ENCODE measurements at regions not wholly inside any gene's neighbourhood (a gene's known extent, or its start where the extent isn't known, plus 50 kb on each side); places are given as distances from the start of the nearest gene placed in this dataset.

DNA sequence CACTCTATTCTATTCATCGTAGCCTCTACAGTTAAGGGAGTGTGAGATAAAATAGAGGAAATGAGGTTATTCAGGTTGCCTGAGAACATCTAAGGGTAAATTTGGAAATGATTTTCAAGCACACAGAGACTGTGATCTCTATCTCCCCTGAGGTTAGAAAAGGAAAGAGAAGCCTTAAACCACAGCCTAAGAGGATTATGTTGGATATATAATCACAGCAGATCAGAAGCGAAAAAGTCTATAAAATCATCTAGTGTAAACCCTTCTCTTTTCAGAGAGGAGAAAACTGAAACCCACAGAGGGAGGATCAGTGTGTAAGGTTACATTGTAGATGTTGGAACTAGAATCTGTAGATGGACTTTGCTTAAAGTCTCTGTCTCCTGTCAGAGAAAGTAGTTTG is 90.6 kb upstream of the SEMA3E start:
- no peak overlapping the region for H3K14ac ChIP-seq (ENCODE audit: insufficient read depth, low read length)
- H2BK5ac ChIP-seq (ENCODE audit: insufficient read length, low read length) = no peak overlapping the region
- no peaks in the 10 kb centered on the region for H3K36me3 Mint-ChIP-seq (ENCODE audit: insufficient read depth in 1 of 3, low read depth in 3 of 3)
- no peaks in the 10 kb centered on the region for H3K9me3 ChIP-seq (ENCODE audit: control insufficient read depth, low read depth, low read length)
- no peaks in the 10 kb centered on the region for H3K9me3 Mint-ChIP-seq
- H2BK15ac ChIP-seq (ENCODE audit: low read depth, low read length) = no peak overlapping the region
- no peaks in the 10 kb centered on the region for H3K4me1 ChIP-seq (ENCODE audit: insufficient read depth, low read length)
- peaks cover 3 to 4% of the 10 kb centered on the region in 2 experiments; a peak in 2 of 4 replicates for H3K4me1 Mint-ChIP-seq
- H2AFZ ChIP-seq (ENCODE audit: low read length) = no peak overlapping the region
- no peak overlapping the region for H3K4me3 Mint-ChIP-seq
- H3K27me3 ChIP-seq (ENCODE audit: insufficient read depth, low read length) = no peaks in the 10 kb centered on the region
- no peak overlapping the region for H3K23ac ChIP-seq (ENCODE audit: insufficient read length, low read depth, low read length)
- H3T11ph ChIP-seq (ENCODE audit: low read length) = no peak overlapping the region
- no peak overlapping the region for H3K4ac ChIP-seq (ENCODE audit: low read depth, low read length)
- no CpG with 5 or more reads among the region's 2 CpGs for WGBS (ENCODE audit: extremely low coverage, insufficient read length, low lambda C conversion rate)
- H4K5ac ChIP-seq (ENCODE audit: insufficient read length, low read depth, low read length) = no peak overlapping the region
- DNase-seq = no peak
- peaks cover 2% of the 10 kb centered on the region; the same call in 1 of the 2 replicates for H3K27me3 Mint-ChIP-seq (ENCODE audit: low read depth)
- no peak overlapping the region for H4K8ac ChIP-seq (replicated peaks; ENCODE audit: insufficient read length, low read depth, low read length)
- no peak overlapping the region for H3K4me2 ChIP-seq (ENCODE audit: insufficient read depth, insufficient read length, low read length)
- H2AK5ac ChIP-seq (ENCODE audit: insufficient read length, low read length) = no peak overlapping the region
- no peak overlapping the region for H2BK12ac ChIP-seq (ENCODE audit: insufficient read length, low read depth, low read length)
- H2BK120ac ChIP-seq (ENCODE audit: low read depth, low read length, poor library complexity, severe bottlenecking) = no peak overlapping the region
- no peaks in the 10 kb centered on the region for H4K20me1 ChIP-seq (ENCODE audit: control insufficient read depth, insufficient read depth, insufficient read length)
- H3K9ac ChIP-seq (ENCODE audit: extremely low read depth, insufficient read length, low read length) = no peak overlapping the region
- H3K27ac ChIP-seq (ENCODE audit: insufficient read length, low read depth, low read length) = no peak overlapping the region
- no peak overlapping the region for H3K56ac ChIP-seq (ENCODE audit: insufficient read length, low read depth, low read length)
- no peaks in the 10 kb centered on the region for H3K79me2 ChIP-seq (ENCODE audit: insufficient read depth, low read length)
- no peak overlapping the region for H3K18ac ChIP-seq (ENCODE audit: insufficient read length, low read depth, low read length)
- TF ChIP-seq, protein P1, sequence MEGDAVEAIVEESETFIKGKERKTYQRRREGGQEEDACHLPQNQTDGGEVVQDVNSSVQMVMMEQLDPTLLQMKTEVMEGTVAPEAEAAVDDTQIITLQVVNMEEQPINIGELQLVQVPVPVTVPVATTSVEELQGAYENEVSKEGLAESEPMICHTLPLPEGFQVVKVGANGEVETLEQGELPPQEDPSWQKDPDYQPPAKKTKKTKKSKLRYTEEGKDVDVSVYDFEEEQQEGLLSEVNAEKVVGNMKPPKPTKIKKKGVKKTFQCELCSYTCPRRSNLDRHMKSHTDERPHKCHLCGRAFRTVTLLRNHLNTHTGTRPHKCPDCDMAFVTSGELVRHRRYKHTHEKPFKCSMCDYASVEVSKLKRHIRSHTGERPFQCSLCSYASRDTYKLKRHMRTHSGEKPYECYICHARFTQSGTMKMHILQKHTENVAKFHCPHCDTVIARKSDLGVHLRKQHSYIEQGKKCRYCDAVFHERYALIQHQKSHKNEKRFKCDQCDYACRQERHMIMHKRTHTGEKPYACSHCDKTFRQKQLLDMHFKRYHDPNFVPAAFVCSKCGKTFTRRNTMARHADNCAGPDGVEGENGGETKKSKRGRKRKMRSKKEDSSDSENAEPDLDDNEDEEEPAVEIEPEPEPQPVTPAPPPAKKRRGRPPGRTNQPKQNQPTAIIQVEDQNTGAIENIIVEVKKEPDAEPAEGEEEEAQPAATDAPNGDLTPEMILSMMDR (conservative IDR thresholded peaks at IDR 0.05) = no peak
- H4K91ac ChIP-seq (ENCODE audit: insufficient read length, low read depth, low read length) = no peak overlapping the region
- H3K23me2 ChIP-seq (ENCODE audit: insufficient read length, low read depth, low read length, poor library complexity, severe bottlenecking) = no peaks in the 10 kb centered on the region
- H3K27ac Mint-ChIP-seq = no peak overlapping the region
- no peak overlapping the region for H2BK20ac ChIP-seq (ENCODE audit: low read depth, low read length, poor library complexity, severe bottlenecking)
- H3K79me1 ChIP-seq (ENCODE audit: insufficient read depth, low read depth, low read length, poor library complexity, severe bottlenecking) = no peaks in the 10 kb centered on the region

Data from H9 (cell line).